ENCODE measurements at regions not wholly inside any gene's neighbourhood (a gene's known extent, or its start where the extent isn't known, plus 50 kb on each side); places are given as distances from the start of the nearest gene placed in this dataset.

DNA sequence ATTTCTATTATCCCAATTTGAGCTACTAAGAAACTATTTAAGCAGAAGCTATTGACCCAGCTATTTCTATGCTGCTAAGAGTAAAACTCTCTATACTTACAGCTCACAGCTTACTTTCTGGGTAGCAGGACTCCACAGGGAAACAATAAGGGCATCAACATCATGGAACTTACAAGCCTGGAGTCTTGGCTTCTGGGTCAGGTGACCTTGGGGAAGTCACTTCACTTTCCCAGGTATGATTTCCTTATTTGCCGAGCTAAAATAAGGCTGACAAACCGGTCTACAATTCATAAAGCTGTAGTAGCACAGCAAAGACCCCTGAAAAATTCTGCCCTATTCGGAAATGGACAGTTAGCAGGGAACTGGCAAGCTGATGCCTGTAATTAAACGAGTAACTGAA lies 278.3 kb upstream of the NR2F2 start:
- TF ChIP-seq EZH2 (IDR thresholded peaks at IDR 0.05; ENCODE audit: insufficient read depth, poor library complexity, severe bottlenecking), result no peak
- TF ChIP-seq EZH2phosphoT487 (IDR thresholded peaks at IDR 0.05; ENCODE audit: insufficient read depth, low read depth), result no peak

Data from GM23248 (cell line).